ENCODE measurements at regions not wholly inside any gene's neighbourhood (a gene's known extent, or its start where the extent isn't known, plus 50 kb on each side); places are given as distances from the start of the nearest gene placed in this dataset.
"Not testable (repeated sequence)": the region's sequence is repeated elsewhere in the genome, so short reads cannot be mapped to it uniquely, and the experiment has no call there.

DNA sequence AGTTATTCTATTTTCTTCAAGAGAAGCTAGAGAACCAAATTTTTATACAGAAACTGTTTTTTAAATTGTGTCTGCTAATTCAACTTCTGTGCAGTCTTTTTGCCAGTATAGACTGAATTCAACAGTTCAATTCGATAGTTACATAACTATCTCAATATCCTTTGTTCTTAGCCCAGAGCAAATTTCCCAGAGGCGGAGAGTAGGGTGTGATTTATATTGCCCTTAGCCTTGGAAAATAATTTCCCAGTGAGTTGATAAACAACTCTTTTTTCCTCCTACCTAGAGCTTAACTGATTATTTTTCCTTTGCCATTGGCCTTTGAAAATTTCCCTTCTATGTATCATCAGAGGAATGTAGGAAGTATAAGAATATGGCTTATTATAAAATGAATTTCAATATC is 420.5 kb downstream of the NSUN3 start:
- no peak for DNase-seq (ENCODE audit: low read depth)

DNA sequence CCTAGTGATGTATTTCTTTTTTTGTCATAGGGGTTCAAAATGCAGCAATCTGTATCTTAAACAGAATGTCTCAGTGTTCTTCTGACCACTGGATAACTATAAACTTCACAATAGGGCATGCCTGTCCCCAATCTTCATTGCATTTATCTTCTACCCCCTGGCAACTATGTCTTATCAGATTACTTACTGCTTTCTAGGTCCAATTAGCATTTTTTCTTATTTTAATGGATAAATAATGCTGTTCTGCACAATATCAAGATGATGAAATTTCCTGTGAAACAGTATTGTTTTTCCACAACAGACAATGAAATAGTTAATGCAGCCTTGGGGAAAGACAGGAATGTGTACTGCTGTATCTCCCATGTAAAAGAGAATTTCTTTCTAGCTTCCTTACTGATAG is 432.1 kb downstream of the NSUN3 start:
- DNase-seq (ENCODE audit: low read depth), result no peak

DNA sequence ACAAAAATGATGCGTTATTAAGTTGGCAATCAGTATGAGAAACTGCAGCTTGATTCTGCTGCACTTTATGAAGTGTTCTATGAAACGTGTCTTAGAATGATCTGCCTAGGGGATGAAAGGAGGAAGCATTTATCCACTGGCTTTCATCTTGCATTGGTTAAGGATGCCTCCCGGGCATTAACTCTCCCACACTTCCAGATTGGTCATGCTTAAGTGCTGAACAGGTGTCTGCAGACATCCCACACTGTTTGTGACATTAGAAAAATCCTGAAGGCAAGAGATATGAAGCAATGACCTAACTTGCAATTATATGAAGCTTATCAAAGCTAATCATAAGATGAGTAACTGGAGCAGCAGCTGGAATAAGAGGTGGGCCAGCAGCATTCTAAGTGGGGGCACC is 437.3 kb downstream of the NSUN3 start:
- DNase-seq (ENCODE audit: low read depth), result no peak

DNA sequence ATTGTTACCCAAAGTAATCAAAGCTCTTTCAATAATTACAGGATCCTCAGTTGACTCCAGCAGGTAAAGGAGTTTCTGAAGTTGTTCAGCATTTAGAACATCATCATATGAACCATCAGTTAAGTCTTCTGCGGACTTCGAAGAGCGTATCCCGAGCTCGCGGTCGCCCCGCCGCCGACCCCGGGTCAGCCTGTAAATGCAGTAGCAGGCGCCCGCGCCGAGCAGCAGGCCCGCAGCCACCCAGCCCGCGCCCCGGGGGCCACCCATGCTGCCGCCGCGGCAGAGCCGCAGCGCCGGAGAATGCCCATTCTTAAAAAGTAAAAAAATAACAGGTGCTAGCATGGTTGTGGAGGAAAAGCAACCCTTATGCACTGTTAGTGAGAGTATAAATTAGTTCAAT is 444.5 kb downstream of the NSUN3 start:
- not testable (repeated sequence) for DNase-seq (ENCODE audit: low read depth)

DNA sequence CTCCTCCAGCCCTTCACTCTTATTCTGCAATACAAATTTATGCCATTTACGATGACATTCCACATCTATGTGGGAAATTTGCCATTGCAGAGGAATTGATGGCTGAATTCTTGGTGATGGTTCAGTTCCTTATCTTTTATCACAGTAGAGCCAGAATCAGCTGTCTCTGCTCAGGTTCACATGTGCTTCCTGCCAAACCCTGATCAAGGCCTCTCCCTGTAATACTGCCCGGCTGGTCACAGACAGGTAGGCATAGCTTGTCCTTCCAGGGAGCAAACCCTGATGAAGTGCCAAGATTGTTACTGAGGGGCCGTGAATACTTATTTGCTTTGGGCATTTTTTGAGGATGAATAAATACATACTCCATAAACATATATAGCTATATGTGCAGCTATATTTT is 450.0 kb downstream of the NSUN3 start:
- DNase-seq (ENCODE audit: low read depth), result no peak

DNA sequence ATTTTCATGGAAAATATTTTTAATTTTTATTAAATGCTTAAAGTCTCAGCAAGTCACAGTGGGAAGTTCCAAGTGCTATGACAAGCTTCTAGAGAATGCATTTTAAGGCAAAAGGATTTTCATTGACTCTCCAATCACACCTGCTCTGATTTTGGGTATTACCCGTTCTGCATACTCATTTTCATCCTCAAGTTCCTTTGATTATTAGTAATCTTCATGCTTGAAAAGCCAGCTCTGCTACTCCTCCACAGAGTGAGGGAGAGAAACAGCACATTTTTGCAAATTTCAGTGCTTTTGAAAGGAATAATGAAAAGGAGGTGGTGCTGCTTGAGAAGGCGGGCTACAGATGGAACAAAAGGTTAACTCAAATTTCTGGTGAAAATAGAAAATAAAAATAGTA is 450.7 kb downstream of the NSUN3 start:
- DNase-seq (ENCODE audit: low read depth), result no peak

DNA sequence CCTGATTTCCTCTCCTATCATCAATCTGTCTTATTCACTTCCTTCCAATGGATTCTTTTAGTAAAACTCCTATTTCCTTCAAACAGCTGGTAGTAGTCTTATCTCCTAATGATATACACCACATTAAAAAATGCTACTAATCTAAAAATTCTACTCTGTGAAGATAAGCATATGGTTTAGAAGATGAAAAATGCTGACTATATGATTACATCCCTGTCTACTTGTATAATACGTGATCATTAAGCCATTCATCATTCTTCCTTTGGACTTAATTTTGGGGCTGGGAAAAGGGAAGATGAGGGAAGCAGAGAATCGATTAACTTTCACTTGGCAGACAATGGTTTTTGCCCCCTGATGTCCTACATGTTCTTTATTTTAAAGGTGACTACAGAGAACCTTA is 453.1 kb downstream of the NSUN3 start:
- DNase-seq (ENCODE audit: low read depth), result no peak

DNA sequence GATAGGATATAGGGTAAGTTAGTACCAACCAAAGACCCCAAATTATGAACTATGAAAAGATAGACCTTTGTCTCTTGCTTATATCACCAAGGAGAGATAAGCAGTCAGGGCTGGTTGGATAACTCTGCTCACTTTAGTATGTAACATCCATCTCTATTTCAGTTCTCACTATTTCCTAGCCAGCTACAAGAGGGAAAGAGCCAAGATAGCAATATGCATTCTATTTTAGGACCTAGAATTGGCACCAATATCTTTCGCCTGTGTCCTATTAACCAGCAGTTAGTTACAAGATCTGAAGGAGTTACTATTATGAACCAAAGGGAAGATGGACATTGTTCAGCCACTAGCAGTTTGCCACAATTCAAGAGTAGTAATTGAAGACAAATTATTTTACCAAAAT is 457.5 kb downstream of the NSUN3 start:
- no peak for DNase-seq (ENCODE audit: low read depth)

DNA sequence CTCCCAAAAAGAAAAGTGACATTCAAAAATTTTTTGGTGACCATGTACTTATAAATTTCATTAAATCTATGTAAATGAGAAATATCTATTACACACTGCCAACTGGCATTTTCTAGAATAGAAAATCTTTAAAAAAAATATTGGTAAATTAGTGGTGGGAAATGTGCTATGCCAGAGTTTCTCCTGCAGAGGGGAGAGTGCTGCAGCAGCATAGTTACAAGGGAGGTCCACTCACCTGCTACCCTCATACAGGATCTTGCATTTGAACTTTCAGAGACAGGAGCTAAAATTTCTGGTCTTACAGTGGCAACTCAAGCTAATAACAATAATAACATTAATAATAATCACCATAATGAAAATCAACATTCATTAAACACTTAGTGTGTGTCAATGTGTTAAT is 459.6 kb downstream of the NSUN3 start:
- DNase-seq (ENCODE audit: low read depth), result peak; percentile 2

DNA sequence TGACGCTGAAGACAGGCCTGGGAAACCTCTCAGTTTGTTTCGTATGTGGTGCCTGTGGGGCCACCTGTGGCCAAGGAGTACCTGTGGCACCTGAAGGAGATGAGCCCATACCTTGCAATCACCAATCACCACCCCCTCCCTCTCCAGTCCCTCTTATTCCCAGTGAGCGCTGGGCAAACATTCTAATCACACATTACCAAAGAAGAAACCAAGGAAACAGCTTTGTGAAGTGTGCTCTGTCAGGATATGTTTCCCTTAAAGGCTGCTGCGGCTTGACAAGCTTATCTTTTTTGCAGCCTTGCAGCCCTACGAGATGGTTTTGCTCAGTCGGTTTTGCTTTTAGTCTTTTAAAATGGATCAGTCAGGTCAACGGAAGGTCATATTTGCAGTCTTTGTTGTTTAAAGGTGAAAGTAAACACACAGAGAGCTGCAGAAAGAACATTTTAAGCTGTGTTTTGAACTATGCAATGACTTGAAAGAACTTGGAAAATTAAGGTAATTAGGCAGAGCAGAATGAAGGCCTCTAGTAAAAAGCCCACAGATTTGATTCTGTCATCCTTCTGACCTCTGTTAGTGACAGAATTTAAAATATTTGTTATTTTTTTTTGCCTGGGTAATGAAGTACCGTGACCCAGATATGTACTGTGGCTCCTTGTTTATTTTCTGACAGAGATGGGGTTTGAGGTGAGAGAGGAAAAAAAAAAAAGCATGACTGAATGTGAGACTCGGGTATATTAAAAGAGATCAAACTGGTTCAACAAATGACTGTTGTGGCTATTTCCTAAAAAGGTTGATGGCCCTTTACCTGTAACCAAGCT is 461.4 kb downstream of the NSUN3 start:
- DNase-seq (ENCODE audit: low read depth), result no peak

DNA sequence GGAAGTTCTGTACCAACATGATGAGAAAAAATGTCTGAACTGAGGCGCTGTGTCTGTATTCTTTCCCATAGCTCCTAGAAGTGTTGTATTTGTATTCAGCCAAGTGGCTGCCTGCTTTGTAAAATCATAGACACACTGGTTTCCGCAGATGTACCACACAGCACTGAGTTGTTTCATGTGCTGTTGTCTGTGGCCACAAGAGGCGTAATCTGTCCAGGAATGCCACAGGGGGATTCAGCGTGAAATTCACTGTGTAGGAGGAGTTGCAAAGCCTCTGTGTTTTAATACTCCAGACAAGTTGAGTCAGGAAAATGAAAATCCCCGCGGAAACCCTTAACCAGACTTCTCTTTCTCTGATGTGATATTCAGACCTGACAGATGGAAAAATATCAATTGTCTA is 462.2 kb downstream of the NSUN3 start:
- DNase-seq (ENCODE audit: low read depth), result no peak

DNA sequence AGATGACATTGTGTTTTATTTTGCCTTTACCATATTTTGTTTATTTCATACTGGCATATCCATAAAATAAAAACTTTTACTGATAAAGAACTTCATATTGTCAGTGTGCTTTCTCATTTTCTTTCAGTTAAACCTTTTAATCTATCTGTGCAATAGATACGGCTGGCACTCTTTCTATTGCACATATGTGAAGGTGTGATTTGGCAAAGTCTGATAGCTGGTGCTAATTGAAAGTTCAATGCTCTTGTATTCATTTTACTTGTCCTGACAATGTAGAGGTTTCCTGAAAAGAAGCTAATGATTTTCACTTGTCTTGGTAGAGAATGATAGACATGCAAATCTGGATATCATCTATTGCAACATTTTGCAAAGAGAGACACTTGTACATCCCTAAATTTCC is 467.0 kb downstream of the NSUN3 start:
- no peak for DNase-seq (ENCODE audit: low read depth)

DNA sequence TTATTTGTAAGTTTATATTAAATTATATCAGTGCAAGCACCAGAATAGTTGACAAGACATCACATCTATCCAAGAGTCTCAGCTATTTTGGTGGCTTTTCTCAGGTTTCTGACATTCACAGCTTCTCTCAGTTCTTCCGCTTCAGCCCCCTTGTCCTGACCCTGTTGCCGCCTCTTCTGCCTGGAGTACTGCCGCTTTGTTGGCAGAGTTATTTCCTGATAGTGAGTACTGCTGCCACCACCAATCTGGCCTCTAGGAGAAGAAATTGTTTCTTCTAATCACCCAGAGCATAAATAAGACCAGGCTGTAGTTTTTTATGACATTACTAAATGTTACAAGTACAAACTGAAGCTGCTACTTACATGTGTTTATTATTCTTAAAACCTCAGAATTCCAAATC is 470.1 kb downstream of the NSUN3 start:
- no peak for DNase-seq (ENCODE audit: low read depth)

DNA sequence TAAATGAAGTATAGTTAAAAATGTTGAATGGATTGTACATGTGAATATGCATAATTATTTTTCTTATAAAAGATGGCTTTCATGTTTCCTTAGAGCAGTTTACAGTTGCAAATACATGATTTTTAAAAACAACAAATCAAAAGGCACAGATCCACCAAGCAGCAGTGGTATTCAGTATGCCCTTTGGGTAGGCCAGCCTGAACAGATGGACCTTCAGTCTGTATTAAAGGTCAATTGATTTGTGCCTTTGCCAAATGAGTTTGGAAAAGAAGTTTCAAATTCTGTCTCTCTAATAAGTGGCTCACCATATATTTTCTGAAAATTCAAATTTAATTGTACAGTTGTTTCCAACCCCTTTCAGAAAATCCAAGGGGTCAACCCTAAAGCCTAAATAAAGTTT is 477.1 kb downstream of the NSUN3 start:
- DNase-seq (ENCODE audit: low read depth), result no peak

DNA sequence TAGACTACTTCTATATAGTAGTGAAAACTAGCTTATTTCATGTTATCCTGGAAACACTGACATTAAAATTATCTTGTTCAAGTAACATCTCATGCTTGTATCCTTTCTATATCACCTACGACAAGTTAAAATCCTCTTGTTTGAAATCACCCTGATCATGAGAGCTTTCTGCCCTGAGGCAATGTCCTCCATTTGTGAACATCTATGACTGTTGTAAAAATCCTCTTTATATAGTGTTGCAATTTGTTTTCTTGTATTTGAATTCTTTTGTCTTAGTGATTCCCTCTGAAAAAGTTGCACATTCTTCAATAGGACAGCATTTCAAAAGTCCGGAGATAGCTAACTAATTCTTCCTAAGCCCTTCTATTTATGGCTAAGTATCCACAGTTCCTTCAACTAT is 480.3 kb downstream of the NSUN3 start:
- DNase-seq (ENCODE audit: low read depth), result no peak

DNA sequence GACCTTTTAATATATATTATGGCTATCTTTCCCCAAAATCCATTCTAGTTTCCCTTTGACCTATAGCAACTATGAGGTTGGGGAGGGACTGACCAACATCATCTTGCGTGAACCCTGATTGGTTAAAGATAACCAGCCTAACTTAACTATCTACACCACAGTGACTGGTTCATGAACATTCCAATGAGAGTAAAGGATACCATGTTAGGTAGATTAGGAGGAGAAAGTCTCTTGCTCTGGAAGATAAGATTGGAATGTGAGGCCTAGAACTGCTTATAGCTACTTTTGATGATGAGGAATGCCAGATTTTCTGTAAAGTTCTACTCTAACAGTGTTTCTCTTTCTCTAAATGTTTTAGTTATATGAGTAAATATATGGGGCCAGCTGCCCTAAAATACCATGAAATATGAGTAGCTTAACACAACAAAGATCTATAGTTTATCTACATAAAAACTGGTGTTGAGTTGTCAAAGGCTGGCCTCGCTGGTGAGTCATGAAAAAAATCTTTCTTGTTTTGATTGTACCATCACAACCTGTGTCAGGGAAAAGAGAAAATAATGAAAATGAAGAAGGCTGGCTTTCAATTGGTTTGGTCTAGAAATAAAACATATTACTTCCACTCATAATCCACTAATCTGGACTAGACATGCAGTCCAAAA is 481.4 kb downstream of the NSUN3 start:
- peak; percentile 8 for DNase-seq (ENCODE audit: low read depth)

DNA sequence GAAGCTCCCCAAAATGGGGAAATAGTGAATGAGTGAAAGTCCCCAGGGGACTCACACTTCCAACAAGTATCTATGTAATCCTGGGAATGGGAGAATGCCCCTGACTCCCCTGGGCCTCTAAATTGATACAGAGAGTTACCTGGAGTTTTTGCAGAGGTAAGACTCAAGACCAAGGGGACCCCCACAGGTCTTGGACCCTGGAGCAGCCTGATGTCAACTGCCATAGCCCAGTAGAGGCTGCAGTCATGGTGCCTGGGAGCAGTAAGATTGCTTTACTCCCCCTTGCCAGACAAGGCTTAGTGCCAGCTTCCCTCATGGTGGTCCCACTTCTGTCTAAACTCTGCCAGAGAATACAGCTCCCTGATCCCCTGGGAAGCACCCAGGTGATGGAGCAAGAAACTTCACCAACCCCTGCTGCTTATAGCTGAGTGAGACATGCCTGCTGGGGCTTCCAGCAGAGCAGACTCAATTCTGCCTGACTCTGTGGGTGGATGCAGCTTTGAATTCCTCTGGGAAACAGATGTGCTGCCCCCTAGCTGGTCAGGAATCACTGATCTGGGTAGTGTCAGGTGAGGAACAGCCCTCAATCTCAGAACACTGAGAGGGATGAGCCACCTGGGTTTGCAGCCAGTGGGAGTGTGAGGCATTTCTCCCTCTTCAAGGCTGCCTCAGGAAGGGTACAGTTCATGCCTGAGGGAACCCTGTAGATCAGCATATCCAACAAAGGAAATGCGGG is 485.9 kb downstream of the NSUN3 start:
- DNase-seq (ENCODE audit: low read depth), result no peak

DNA sequence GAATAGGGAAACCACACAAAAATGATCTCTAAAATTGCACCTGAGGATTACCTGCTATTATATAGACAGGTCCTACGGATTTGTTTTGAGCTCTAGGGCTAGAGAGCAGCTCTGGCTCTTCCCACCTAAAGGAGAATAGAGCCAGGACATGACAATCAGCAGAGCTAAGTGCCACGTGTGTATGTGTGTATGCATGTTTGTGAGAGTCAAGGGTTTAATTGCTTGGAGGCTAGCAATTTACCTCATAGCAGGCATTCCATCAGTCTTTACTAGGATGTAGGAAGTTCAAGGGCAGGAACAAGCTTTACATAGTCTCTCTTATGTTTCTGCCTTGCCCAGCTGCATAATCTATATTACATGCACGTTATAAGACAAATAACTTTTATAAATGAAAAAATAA is 498.2 kb downstream of the NSUN3 start:
- DNase-seq (ENCODE audit: low read depth), result no peak

DNA sequence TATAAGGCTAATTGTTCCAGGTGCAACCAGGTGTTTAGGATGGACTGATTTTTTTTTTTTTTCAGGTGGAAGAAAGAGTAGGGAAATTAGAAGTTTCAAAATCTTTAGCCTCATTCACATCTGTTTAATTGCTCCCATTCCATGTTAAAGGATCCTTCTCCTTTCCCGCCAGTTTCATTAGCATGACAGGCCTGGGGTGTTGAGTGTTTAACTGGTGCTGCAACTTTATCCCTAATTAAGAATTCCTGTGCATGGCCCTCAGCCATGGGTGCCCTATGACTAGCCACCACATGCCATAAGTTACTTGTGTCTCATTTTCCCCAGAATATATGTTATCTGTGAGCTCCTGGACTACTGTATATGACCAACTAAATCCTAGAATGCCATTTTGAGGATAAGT is 501.4 kb downstream of the NSUN3 start:
- no peak for DNase-seq (ENCODE audit: low read depth)

DNA sequence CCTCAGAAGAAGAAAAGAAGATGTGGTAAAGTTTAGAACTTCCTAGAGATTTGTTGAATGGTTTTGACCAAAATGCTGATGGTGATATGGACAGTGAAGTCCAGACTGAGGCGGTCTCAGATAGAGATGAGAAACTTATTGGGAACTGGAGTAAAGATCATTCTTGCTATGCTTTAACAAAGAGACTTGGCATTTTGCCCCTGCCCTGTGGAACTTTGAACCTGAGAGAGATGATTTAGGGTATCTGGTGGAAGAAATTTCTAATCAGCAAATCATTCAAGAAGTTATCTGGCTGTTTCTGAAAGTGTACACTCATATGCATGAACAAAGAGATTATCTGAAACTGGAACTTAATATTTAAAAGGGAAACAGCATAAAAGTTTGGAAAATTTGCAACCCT is 505.2 kb downstream of the NSUN3 start:
- no peak for DNase-seq (ENCODE audit: low read depth)

DNA sequence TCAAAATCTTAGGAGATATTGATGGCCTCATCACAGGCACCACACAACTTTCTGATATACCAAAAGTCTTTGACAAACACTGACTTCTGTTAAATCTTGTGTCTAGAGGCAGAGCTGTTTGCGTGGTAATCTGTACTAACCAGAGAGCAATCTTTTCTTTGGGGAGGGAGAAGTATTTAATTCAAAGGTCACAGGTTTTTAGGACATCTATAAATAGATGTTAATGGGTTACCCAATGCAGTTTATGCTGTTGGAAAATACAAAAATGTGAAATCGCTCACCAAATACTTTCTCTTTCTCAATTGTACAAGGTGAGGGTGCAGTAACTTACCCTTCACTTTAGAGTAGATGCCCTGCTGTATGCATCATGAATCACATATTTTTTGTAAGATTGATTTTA is 510.5 kb downstream of the NSUN3 start:
- DNase-seq (ENCODE audit: low read depth), result no peak

DNA sequence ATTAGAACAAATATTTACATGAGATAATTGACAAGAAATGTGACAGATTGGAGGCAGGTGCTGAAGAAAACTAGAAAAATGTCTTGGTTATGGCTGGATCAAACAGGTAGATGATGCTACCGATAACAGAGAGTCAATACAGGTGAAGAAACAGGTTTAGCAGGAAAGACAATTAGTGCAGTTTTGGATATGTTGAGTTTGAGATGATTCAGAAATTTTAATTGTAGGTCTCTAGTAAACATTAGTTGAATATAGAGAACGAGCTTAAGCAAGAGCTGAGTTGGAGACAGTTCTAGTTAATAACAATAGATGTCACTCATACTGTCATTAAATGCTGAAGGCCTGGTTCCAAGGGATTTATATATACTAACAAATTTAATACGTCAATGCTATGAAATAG is 524.4 kb downstream of the NSUN3 start:
- DNase-seq (ENCODE audit: low read depth), result no peak

All from HT1080 (cell line).